Dedifferentiated amniotic fluid mesenchymal stem cell (primary cell): ENCODE measurements at regions not wholly inside any gene's neighbourhood (a gene's known extent, or its start where the extent isn't known, plus 50 kb on each side); places are given as distances from the start of the nearest gene placed in this dataset.
"Not testable (repeated sequence)": the region's sequence is repeated elsewhere in the genome, so short reads cannot be mapped to it uniquely, and the experiment has no call there.

Source experiments
- DNase-seq: peaks from one replicate; pipeline ENCODE4 v3.0.0-alpha.2; 2016; ENCODE audit errors: extremely low spot score

- DNase-seq, result no peak
These were observed 759.4 kb downstream of the ADCYAP1 start for GRCh38 chr18:1663879-1664705.

- DNase-seq, result no peak
These were observed 760.4 kb downstream of the ADCYAP1 start for GRCh38 chr18:1665079-1665478.

GRCh38 chr18:1668279-1668678 is 763.6 kb downstream of the ADCYAP1 start:
- DNase-seq, result no peak

GRCh38 chr18:1671710-1672109 is 767.0 kb downstream of the ADCYAP1 start:
- DNase-seq, result not testable (repeated sequence)

GRCh38 chr18:1676387-1676786 is 771.7 kb downstream of the ADCYAP1 start:
- DNase-seq, result no peak

GRCh38 chr18:1680108-1680507 is 775.4 kb downstream of the ADCYAP1 start:
- no peak for DNase-seq

GRCh38 chr18:1691863-1692262 is 787.2 kb downstream of the ADCYAP1 start:
- DNase-seq, result no peak

GRCh38 chr18:1708006-1708405 is 803.3 kb downstream of the ADCYAP1 start:
- no peak for DNase-seq

GRCh38 chr18:1710114-1710513 is 805.4 kb downstream of the ADCYAP1 start:
- DNase-seq, result no peak

GRCh38 chr18:1732143-1732542 is 827.5 kb downstream of the ADCYAP1 start:
- DNase-seq, result no peak

GRCh38 chr18:1746131-1746530 is 825.2 kb downstream of the METTL4 start:
- no peak for DNase-seq

- DNase-seq, result no peak
These were observed 820.1 kb downstream of the METTL4 start for GRCh38 chr18:1751249-1751648.

GRCh38 chr18:1760901-1761300 is 810.4 kb downstream of the METTL4 start:
- DNase-seq, result no peak

- DNase-seq, result no peak
These were observed 797.0 kb downstream of the METTL4 start for GRCh38 chr18:1774261-1774660.

- no peak for DNase-seq
These were observed 793.5 kb downstream of the METTL4 start for GRCh38 chr18:1777843-1778242.

GRCh38 chr18:1778496-1779178 is 792.7 kb downstream of the METTL4 start:
- no peak for DNase-seq

- no peak for DNase-seq
These were observed 791.7 kb downstream of the METTL4 start for GRCh38 chr18:1779587-1779986.

- DNase-seq, result no peak
These were observed 787.2 kb downstream of the METTL4 start for GRCh38 chr18:1784113-1784512.

GRCh38 chr18:1785980-1786379 is 785.3 kb downstream of the METTL4 start:
- not testable (repeated sequence) for DNase-seq

- no peak for DNase-seq
These were observed 774.7 kb downstream of the METTL4 start for GRCh38 chr18:1796636-1797035.

- DNase-seq, result no peak
These were observed 774.1 kb downstream of the METTL4 start for GRCh38 chr18:1797235-1797634.

- DNase-seq, result no peak
These were observed 765.8 kb downstream of the METTL4 start for GRCh38 chr18:1805521-1805920.

- DNase-seq, result no peak
These were observed 764.3 kb downstream of the METTL4 start for GRCh38 chr18:1806884-1807615.
